ENCODE measurements at regions not wholly inside any gene's neighbourhood (a gene's known extent, or its start where the extent isn't known, plus 50 kb on each side); places are given as distances from the start of the nearest gene placed in this dataset.

DNA sequence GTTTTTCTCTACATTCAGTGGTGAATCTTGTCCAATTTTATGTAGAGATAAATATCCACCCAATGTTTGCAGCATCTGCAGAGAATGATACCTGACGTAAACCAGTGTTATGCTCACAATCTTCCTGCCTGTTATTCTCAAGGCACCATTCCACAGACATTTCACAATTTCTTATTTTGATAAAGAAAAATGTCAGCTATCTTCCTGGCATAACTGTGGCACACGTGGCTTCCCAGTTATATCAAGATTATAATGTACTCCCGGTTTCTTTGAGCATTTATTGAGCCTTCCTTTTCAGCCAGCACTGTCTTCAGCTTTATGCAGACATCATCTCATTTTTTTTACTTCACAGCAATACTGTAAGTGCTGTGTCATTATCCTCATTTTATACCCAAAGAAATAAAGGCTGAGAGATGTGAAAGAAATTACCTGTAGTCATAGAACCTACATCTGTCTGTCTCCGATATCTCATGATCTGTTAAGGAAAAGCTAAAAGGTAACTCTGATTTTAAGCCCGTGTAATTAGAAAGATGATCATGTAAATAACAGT lies 1300.8 kb upstream of the TENM3 start:
- TF ChIP-seq, protein P1, sequence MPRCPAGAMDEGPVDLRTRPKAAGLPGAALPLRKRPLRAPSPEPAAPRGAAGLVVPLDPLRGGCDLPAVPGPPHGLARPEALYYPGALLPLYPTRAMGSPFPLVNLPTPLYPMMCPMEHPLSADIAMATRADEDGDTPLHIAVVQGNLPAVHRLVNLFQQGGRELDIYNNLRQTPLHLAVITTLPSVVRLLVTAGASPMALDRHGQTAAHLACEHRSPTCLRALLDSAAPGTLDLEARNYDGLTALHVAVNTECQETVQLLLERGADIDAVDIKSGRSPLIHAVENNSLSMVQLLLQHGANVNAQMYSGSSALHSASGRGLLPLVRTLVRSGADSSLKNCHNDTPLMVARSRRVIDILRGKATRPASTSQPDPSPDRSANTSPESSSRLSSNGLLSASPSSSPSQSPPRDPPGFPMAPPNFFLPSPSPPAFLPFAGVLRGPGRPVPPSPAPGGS (CRISPR knock-in tag; IDR thresholded peaks at IDR 0.05), result no peak
- TF ChIP-seq, protein P2, sequence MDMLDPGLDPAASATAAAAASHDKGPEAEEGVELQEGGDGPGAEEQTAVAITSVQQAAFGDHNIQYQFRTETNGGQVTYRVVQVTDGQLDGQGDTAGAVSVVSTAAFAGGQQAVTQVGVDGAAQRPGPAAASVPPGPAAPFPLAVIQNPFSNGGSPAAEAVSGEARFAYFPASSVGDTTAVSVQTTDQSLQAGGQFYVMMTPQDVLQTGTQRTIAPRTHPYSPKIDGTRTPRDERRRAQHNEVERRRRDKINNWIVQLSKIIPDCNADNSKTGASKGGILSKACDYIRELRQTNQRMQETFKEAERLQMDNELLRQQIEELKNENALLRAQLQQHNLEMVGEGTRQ (IDR thresholded peaks at IDR 0.05; ENCODE audit: low read depth, low read length), result no peak
- TF ChIP-seq, protein P2 (CRISPR knock-in tag; IDR thresholded peaks at IDR 0.05; ENCODE audit: borderline replicate concordance), result no peak

Measured in HepG2 (cell line).